ENCODE measurements at regions not wholly inside any gene's neighbourhood (a gene's known extent, or its start where the extent isn't known, plus 50 kb on each side); places are given as distances from the start of the nearest gene placed in this dataset.

GRCh38 chr4:123288309-123289025 lies 108.1 kb upstream of the SPRY1 start:
- peaks cover 27% of the 10 kb centered on the region for H3K9me3 Mint-ChIP-seq
- H3K36me3 Mint-ChIP-seq (ENCODE audit: low read depth): peaks cover 42% of the 10 kb centered on the region
- DNase-seq (ENCODE audit: low read depth, low spot score): no peak
- no peaks in the 10 kb centered on the region for H3K27me3 Mint-ChIP-seq (ENCODE audit: low read depth)
- H3K4me1 Mint-ChIP-seq: peaks cover 5% of the 10 kb centered on the region
- H3K27ac Mint-ChIP-seq (ENCODE audit: unreplicated experiment): no peak overlapping the region
- TF ChIP-seq CTCF (conservative IDR thresholded peaks at IDR 0.05): no peak
- no peak overlapping the region for H3K4me3 Mint-ChIP-seq

- no peak for TF ChIP-seq CTCF (conservative IDR thresholded peaks at IDR 0.05)
- no peak overlapping the region for H3K4me3 Mint-ChIP-seq
- H3K4me1 Mint-ChIP-seq: no peaks in the 10 kb centered on the region
- peaks cover 27% of the 10 kb centered on the region for H3K9me3 Mint-ChIP-seq
- no peak for DNase-seq (ENCODE audit: low read depth, low spot score)
- H3K27me3 Mint-ChIP-seq (ENCODE audit: low read depth): no peaks in the 10 kb centered on the region
- H3K36me3 Mint-ChIP-seq (ENCODE audit: low read depth): peaks cover 49% of the 10 kb centered on the region
- H3K27ac Mint-ChIP-seq (ENCODE audit: unreplicated experiment): no peak overlapping the region
Observed at GRCh38 chr4:123291329-123291728, 105.3 kb upstream of the SPRY1 start.

- DNase-seq (ENCODE audit: low read depth, low spot score): no peak
- Mint-ChIP-seq H3K4me1 (peaks cover 26% of the 10 kb centered on the region), H3K27ac (ENCODE audit: unreplicated experiment) (peak overlapping the region; percentile 15), H3K9me3 (no peaks in the 10 kb centered on the region), H3K27me3 (ENCODE audit: low read depth) (no peaks in the 10 kb centered on the region), H3K4me3 (no peak overlapping the region), H3K36me3 (ENCODE audit: low read depth) (peaks cover 12% of the 10 kb centered on the region)
- no peak for TF ChIP-seq CTCF (conservative IDR thresholded peaks at IDR 0.05)
Observed at GRCh38 chr4:123297836-123298235, 98.8 kb upstream of the SPRY1 start.

GRCh38 chr4:123298261-123298660 lies 98.3 kb upstream of the SPRY1 start:
- no peak for TF ChIP-seq CTCF (conservative IDR thresholded peaks at IDR 0.05)
- Mint-ChIP-seq H3K9me3 (no peaks in the 10 kb centered on the region), H3K27ac (ENCODE audit: unreplicated experiment) (no peak overlapping the region), H3K36me3 (ENCODE audit: low read depth) (peaks cover 12% of the 10 kb centered on the region), H3K27me3 (ENCODE audit: low read depth) (no peaks in the 10 kb centered on the region), H3K4me1 (peaks cover 26% of the 10 kb centered on the region), H3K4me3 (no peak overlapping the region)
- no peak for DNase-seq (ENCODE audit: low read depth, low spot score)

GRCh38 chr4:123298801-123299200 lies 97.8 kb upstream of the SPRY1 start:
- no peaks in the 10 kb centered on the region for H3K27me3 Mint-ChIP-seq (ENCODE audit: low read depth)
- H3K4me3 Mint-ChIP-seq: no peak overlapping the region
- H3K36me3 Mint-ChIP-seq (ENCODE audit: low read depth): peaks cover 7% of the 10 kb centered on the region
- peaks cover 28% of the 10 kb centered on the region for H3K4me1 Mint-ChIP-seq
- no peak for TF ChIP-seq CTCF (conservative IDR thresholded peaks at IDR 0.05)
- DNase-seq (ENCODE audit: low read depth, low spot score): no peak
- no peaks in the 10 kb centered on the region for H3K9me3 Mint-ChIP-seq
- H3K27ac Mint-ChIP-seq (ENCODE audit: unreplicated experiment): no peak overlapping the region
